GM12875 (cell line): ENCODE measurements at regions not wholly inside any gene's neighbourhood (a gene's known extent, or its start where the extent isn't known, plus 50 kb on each side); places are given as distances from the start of the nearest gene placed in this dataset.

ENCODE experiments used
- H3K4me3 ChIP-seq: one replicate; pipeline ENCODE4 v1.5.1; 2011; ENCODE audit warnings: low read depth, low read length, control low read depth
- TF ChIP-seq, protein P1 (sequence below): IDR thresholded peaks from 2 replicates; pipeline ENCODE4 v1.5.1; 2011; ENCODE audit warnings: low read depth, mild to moderate bottlenecking, control low read depth, inconsistent platforms, low read length, moderate library complexity, borderline replicate concordance; ENCODE audit not compliant: insufficient read depth

DNA sequence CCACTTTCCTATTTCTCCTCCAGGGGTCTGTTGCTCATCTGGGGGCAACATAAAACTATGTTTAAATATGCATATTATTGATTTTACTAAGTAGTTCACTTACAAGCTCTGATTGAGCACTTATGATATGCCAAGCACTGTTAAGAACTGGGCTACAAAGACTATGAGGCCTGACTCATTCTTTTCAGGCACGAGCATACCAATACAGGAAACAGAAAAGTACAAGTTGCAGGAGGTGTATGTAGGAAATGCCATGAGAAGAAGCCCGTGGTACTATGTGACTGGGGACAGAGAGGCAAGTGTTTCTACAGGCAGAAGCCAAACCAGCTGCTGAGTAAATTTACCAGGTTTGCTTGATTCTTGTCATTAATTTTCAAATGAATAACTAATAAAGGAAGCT is 120.4 kb upstream of the PTGFR start:
- no peak overlapping the region for H3K4me3 ChIP-seq
- TF ChIP-seq, protein P1, sequence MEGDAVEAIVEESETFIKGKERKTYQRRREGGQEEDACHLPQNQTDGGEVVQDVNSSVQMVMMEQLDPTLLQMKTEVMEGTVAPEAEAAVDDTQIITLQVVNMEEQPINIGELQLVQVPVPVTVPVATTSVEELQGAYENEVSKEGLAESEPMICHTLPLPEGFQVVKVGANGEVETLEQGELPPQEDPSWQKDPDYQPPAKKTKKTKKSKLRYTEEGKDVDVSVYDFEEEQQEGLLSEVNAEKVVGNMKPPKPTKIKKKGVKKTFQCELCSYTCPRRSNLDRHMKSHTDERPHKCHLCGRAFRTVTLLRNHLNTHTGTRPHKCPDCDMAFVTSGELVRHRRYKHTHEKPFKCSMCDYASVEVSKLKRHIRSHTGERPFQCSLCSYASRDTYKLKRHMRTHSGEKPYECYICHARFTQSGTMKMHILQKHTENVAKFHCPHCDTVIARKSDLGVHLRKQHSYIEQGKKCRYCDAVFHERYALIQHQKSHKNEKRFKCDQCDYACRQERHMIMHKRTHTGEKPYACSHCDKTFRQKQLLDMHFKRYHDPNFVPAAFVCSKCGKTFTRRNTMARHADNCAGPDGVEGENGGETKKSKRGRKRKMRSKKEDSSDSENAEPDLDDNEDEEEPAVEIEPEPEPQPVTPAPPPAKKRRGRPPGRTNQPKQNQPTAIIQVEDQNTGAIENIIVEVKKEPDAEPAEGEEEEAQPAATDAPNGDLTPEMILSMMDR: no peak

DNA sequence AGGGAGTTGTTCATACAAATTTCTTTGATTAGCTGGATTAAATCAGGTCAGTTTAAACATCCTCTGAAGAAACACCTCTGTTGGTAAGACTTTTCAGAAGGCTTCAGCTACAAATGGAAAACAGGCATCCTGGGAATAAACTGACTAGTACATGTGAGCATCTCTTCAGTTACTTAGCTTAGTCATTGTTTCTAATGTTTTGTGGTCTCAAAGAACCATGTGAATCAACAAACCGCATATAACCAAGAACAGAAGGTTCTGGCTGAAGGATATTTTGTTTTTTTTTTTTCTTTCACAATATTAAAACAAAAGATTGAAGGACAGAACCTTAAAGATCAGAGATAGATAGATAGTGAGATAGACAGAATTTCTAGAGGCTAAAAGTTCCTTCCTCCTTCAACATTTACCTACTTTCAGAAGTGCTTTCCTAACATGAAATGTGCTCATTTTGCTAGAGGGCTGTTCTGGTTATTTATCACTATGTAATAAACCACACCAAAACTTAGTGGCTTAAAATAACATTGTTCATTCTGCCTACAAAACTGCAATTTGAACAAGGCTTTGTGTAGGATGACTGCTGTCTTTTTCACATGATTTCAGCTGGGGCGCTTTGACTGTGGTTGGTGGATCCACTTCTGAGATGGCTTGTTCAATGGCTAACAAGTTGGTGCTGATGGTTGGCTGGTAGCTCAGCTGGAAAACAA is 119.8 kb upstream of the PTGFR start:
- TF ChIP-seq, protein P1: no peak
- no peak overlapping the region for H3K4me3 ChIP-seq

DNA sequence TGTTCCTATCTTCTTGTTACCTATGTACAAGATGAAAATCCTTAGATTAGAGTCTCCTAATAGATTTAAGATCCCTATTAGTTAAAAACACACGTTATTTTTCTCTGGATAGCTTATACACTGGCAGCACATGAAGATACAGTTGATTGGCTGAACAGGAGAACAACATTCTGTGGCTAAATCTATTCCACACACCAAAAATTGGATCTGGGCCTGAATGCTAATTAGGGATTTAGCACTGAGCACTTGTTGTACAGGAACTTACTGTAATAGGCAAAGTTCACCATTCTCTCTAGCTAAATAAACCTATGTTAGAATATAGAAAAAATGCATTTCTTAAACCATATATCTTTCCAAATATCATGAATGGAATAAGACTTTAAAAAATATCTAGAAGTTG is 117.1 kb upstream of the PTGFR start:
- TF ChIP-seq, protein P1: no peak
- H3K4me3 ChIP-seq: no peak overlapping the region

DNA sequence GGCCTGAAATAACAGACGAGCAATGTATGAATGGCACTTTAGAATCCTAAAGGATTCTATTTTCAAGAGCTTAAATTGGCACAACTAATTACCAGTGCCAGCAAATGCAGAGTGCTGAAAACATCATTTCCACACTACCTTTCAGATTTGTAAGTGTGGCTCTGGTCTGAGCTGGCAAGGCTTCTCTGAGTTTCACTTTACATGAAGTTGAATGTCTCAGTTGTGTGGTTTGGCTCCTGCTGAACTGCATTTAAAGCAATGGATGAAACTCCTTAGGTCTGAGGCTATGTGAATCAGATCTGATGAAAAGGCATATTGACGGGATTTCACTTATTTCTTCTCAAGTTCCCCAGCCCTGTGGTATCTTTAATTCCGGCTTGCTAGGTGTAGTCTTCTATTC is 114.8 kb upstream of the PTGFR start:
- H3K4me3 ChIP-seq: no peak overlapping the region
- TF ChIP-seq, protein P1: no peak

DNA sequence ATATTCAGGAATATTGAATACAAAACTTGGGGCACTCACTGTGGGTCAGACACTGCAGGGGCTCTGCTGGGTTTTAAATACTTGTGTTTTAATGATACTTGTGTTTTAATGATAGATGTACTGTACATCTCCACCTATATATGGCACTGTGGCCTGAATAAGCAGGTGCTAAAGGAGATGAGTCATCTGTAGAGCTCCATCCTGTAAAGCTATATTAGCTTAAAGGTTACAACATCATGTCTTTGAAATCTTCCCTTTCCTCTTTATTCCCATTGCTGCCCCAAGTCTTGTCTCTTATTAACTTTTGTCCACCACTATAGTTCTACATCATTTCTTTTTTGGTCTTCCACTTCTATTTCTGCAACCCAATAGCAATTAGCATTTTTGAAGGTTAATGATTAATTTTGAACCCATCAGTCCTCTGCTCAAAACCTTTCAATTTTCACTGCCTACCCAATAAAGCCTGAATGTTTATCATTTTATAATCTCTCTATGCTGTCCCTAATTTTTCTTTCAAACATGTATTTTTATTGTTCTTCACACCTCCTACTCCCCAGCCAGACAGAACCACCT is 113.3 kb upstream of the PTGFR start:
- TF ChIP-seq, protein P1: no peak
- no peak overlapping the region for H3K4me3 ChIP-seq

DNA sequence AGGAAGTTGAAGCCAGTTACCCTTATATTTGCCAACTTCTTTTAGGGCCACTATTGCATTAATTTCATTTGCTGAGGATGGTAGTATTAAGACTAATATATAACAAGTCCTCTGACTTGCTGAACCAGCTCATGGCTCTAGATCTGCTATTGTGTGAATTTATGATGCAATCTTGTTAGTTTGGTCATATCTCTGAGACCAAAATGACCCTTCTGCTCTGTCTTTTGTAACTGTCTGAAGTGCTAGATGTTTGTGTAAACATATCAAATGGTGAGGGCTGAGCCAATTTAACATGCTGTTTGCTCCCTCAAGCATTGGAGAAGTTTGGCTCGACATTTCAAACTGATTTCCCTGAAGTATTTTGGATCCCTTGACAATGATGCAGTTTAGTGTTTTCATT is 106.9 kb upstream of the PTGFR start:
- TF ChIP-seq, protein P1: no peak
- H3K4me3 ChIP-seq: no peak overlapping the region

DNA sequence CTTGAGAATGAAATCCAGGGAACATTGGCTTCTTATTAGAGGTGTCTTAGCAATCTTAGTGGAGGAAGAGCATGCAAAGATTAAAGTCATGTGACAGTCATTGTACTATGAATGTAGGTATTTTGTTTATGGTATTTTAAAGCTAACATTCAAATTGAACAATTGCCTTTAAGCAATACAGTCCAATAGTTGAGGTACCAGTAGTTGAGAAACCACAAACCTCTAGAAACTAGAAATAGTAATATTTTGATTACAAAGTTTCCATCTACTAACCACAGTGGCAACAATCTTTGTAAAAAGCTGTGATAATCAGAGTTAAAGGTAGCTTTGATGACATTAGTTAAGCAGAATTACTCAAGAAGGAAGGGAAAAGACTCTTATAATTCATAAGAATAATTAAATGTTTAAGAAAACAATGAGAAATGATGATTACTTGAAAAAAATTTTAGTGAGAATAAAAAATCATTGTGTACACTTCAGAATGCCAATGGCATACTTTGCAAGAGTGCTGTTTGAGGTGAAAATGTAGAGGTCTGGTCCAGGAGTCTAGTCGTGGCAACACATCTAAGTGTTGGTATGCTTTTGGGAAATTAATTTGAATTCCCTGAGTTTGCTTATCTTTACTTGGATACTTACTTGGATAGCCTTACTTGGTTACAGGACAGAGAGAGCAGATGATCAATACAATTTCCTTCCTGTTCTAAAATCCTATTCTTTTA is 104.9 kb upstream of the PTGFR start:
- TF ChIP-seq, protein P1: no peak
- H3K4me3 ChIP-seq: no peak overlapping the region
